ENCODE measurements at regions not wholly inside any gene's neighbourhood (a gene's known extent, or its start where the extent isn't known, plus 50 kb on each side); places are given as distances from the start of the nearest gene placed in this dataset.

GRCh38 chr4:81287101-81287500, 72.1 kb upstream of the PRKG2 start:
- Histone ChIP-seq H3K4me1 (replicated peaks) (no peaks in the 10 kb centered on the region), H3K27me3 (replicated peaks) (no peaks in the 10 kb centered on the region; the same call in 1 of the 2 replicates)

GRCh38 chr4:81282131-81282530, 67.1 kb upstream of the PRKG2 start:
- Histone ChIP-seq H3K27me3 (replicated peaks) (no peaks in the 10 kb centered on the region; the same call in 1 of the 2 replicates), H3K4me3 (no peak overlapping the region), H3K4me1 (replicated peaks) (no peaks in the 10 kb centered on the region), H3K9me3 (replicated peaks) (no peaks in the 10 kb centered on the region), H3K27ac (no peak overlapping the region), H3K36me3 (no peaks in the 10 kb centered on the region)
- no peak for DNase-seq (ENCODE audit: low read depth in 1 of 2, low spot score in 2 of 2)

More at GRCh38 chr4:81287101-81287500, 72.1 kb upstream of the PRKG2 start:
- H3K4me3 ChIP-seq: no peak overlapping the region
- no peaks in the 10 kb centered on the region for H3K9me3 ChIP-seq (replicated peaks)
- no peak overlapping the region for H3K27ac ChIP-seq
- DNase-seq (ENCODE audit: low read depth in 1 of 2, low spot score in 2 of 2): no peak
- H3K36me3 ChIP-seq: no peaks in the 10 kb centered on the region

GRCh38 chr4:81274460-81274859, 59.4 kb upstream of the PRKG2 start:
- Histone ChIP-seq H3K27me3 (replicated peaks) (no peaks in the 10 kb centered on the region), H3K9me3 (replicated peaks) (0 out of 2 replicates have a peak, but pooled peaks cover 4% of the 10 kb centered on the region), H3K4me1 (replicated peaks) (no peaks in the 10 kb centered on the region), H3K36me3 (no peaks in the 10 kb centered on the region), H3K4me3 (no peak overlapping the region), H3K27ac (no peak overlapping the region)
- DNase-seq (ENCODE audit: low read depth in 1 of 2, low spot score in 2 of 2): no peak

GRCh38 chr4:81272671-81273070, 57.6 kb upstream of the PRKG2 start:
- H3K9me3 ChIP-seq (replicated peaks): 0 out of 2 replicates have a peak, but pooled peaks cover 4% of the 10 kb centered on the region

More at GRCh38 chr4:81272671-81273070, 57.6 kb upstream of the PRKG2 start:
- Histone ChIP-seq H3K4me3 (no peak overlapping the region), H3K27me3 (replicated peaks) (no peaks in the 10 kb centered on the region), H3K27ac (no peak overlapping the region), H3K36me3 (no peaks in the 10 kb centered on the region), H3K4me1 (replicated peaks) (no peaks in the 10 kb centered on the region)
- no peak for DNase-seq (ENCODE audit: low read depth in 1 of 2, low spot score in 2 of 2)
